ENCODE measurements at regions not wholly inside any gene's neighbourhood (a gene's known extent, or its start where the extent isn't known, plus 50 kb on each side); places are given as distances from the start of the nearest gene placed in this dataset.
"Not testable (repeated sequence)": the region's sequence is repeated elsewhere in the genome, so short reads cannot be mapped to it uniquely, and the experiment has no call there.

DNA sequence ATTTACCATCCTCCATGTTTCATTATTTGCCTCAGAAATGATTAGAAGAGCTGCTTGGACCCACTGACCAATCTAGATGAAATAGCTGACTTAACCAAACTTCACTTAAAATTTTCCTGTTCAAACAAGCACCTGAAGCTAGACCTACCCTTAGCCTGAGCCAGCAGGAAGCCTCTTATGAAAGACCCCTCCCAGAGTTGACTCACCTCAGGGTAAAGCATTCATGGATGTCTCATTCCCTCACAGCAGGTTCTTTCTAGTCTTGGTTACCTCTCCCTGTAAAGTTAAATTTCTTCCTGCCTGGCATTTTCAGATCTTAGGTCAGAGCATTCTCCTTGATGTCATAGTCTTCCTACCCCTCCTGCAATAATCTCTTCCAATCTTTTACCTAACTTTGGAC, 1209.8 kb downstream of the FLRT2 start:
- no peak for DNase-seq
- no peak for ATAC-seq
- Histone ChIP-seq H3K27me3 (ENCODE audit: control insufficient read depth, insufficient read depth, low read length) (no peaks in the 10 kb centered on the region), H3K4me3 (ENCODE audit: low read length) (no peak overlapping the region), H3K9me3 (ENCODE audit: control insufficient read depth, insufficient read depth, low read length) (no peaks in the 10 kb centered on the region), H3K27ac (ENCODE audit: low read length) (no peak overlapping the region), H3K4me1 (ENCODE audit: control insufficient read depth, insufficient read depth, low read length) (no peaks in the 10 kb centered on the region), H3K36me3 (ENCODE audit: control insufficient read depth, insufficient read depth, low read length) (no peaks in the 10 kb centered on the region)
- Mint-ChIP-seq H3K9me3 (peaks cover 5 to 11% of the 10 kb centered on the region in 2 donors), H3K4me3 (no peak overlapping the region), H3K4me1 (no peaks in the 10 kb centered on the region), H3K27ac (no peak overlapping the region), H3K36me3 (no peaks in the 10 kb centered on the region), H3K27me3 (ENCODE audit: low read depth in 2 of 2) (no peaks in the 10 kb centered on the region)
- intact Hi-C loops (cut with micrococcal nuclease) = no loop called here
- TF ChIP-seq CTCF (IDR thresholded peaks at IDR 0.05) = no peak

GRCh38 chr14:86731427-86731826, 1201.5 kb downstream of the FLRT2 start:
- H3K4me3 Mint-ChIP-seq = not testable (repeated sequence)

DNA sequence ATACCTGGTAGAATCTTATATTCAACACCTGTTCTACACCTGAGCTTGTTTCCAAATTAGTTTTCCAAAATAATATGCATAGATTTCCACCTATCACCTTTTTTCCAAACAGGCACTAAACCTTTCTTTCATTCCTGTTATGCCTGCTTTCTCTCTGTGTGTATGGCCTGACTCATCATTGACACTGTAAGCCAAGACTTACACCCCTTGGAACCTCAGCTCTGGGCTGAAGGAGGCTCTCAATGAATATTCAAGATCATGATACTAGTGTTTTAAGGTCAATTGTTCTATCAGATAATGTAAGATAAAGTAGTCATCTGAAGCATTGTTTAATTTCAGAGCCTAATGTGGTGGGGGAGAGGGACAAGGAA, 1193.3 kb downstream of the FLRT2 start:
- intact Hi-C loops (cut with micrococcal nuclease) = no loop called here

More at GRCh38 chr14:86731427-86731826, 1201.5 kb downstream of the FLRT2 start:
- intact Hi-C loops (cut with micrococcal nuclease); H3K36me3 ChIP-seq (ENCODE audit: control insufficient read depth, insufficient read depth, low read length); H3K4me1 Mint-ChIP-seq; H3K4me1 ChIP-seq (ENCODE audit: control insufficient read depth, insufficient read depth, low read length); H3K27ac ChIP-seq (ENCODE audit: low read length); H3K4me3 ChIP-seq (ENCODE audit: low read length); H3K27ac Mint-ChIP-seq; H3K9me3 Mint-ChIP-seq; H3K27me3 Mint-ChIP-seq (ENCODE audit: low read depth in 2 of 2); DNase-seq; H3K36me3 Mint-ChIP-seq; H3K9me3 ChIP-seq (ENCODE audit: control insufficient read depth, insufficient read depth, low read length); H3K27me3 ChIP-seq (ENCODE audit: control insufficient read depth, insufficient read depth, low read length); ATAC-seq: not testable (repeated sequence)
- WGBS (ENCODE audit: insufficient coverage) = 88% methylated on average over 2 of the region's 2 CpGs

GRCh38 chr14:86722612-86723253, 1192.8 kb downstream of the FLRT2 start:
- H3K4me3 ChIP-seq (ENCODE audit: low read length) = no peak overlapping the region
- intact Hi-C loops (cut with micrococcal nuclease) = no loop called here
- H3K4me1 ChIP-seq (ENCODE audit: control insufficient read depth, insufficient read depth, low read length) = no peaks in the 10 kb centered on the region
- DNase-seq = no peak
- H3K36me3 Mint-ChIP-seq = no peaks in the 10 kb centered on the region
- no peak overlapping the region for H3K27ac ChIP-seq (ENCODE audit: low read length)
- no peaks in the 10 kb centered on the region for H3K27me3 Mint-ChIP-seq (ENCODE audit: low read depth in 2 of 2)
- H3K4me3 Mint-ChIP-seq = no peak overlapping the region
- H3K9me3 ChIP-seq (ENCODE audit: control insufficient read depth, insufficient read depth, low read length) = no peaks in the 10 kb centered on the region
- peaks cover 4 to 21% of the 10 kb centered on the region in 2 donors for H3K9me3 Mint-ChIP-seq
- ATAC-seq = no peak
- no peaks in the 10 kb centered on the region for H3K4me1 Mint-ChIP-seq
- no peak for TF ChIP-seq CTCF (IDR thresholded peaks at IDR 0.05)
- no peaks in the 10 kb centered on the region for H3K27me3 ChIP-seq (ENCODE audit: control insufficient read depth, insufficient read depth, low read length)
- no peaks in the 10 kb centered on the region for H3K36me3 ChIP-seq (ENCODE audit: control insufficient read depth, insufficient read depth, low read length)
- H3K27ac Mint-ChIP-seq = no peak overlapping the region
- 92% methylated on average over 2 of the region's 2 CpGs for WGBS (ENCODE audit: insufficient coverage)

More for the DNA sequence above, 1193.3 kb downstream of the FLRT2 start:
- Mint-ChIP-seq H3K4me3 (no peak overlapping the region), H3K27me3 (ENCODE audit: low read depth in 2 of 2) (no peaks in the 10 kb centered on the region), H3K4me1 (no peaks in the 10 kb centered on the region), H3K36me3 (no peaks in the 10 kb centered on the region), H3K27ac (no peak overlapping the region), H3K9me3 (peaks cover 4 to 21% of the 10 kb centered on the region in 2 donors)
- H3K9me3 ChIP-seq (ENCODE audit: control insufficient read depth, insufficient read depth, low read length) = no peaks in the 10 kb centered on the region
- no peak overlapping the region for H3K4me3 ChIP-seq (ENCODE audit: low read length)
- no peak for TF ChIP-seq CTCF (IDR thresholded peaks at IDR 0.05)
- H3K27ac ChIP-seq (ENCODE audit: low read length) = no peak overlapping the region
- no peaks in the 10 kb centered on the region for H3K27me3 ChIP-seq (ENCODE audit: control insufficient read depth, insufficient read depth, low read length)
- DNase-seq (no peak), ATAC-seq (no peak)
- H3K36me3 ChIP-seq (ENCODE audit: control insufficient read depth, insufficient read depth, low read length) = no peaks in the 10 kb centered on the region
- H3K4me1 ChIP-seq (ENCODE audit: control insufficient read depth, insufficient read depth, low read length) = no peaks in the 10 kb centered on the region
